Activated T-cell treated with anti-CD3 and anti-CD28 coated beads, Interleukin-2, amount 50 U/mL, for 1 hour (primary cell): ENCODE measurements at regions not wholly inside any gene's neighbourhood (a gene's known extent, or its start where the extent isn't known, plus 50 kb on each side); places are given as distances from the start of the nearest gene placed in this dataset.

Source experiments
- DNase-seq: peaks from one replicate; pipeline ENCODE4 v3.0.0-alpha.2; 2020

DNA sequence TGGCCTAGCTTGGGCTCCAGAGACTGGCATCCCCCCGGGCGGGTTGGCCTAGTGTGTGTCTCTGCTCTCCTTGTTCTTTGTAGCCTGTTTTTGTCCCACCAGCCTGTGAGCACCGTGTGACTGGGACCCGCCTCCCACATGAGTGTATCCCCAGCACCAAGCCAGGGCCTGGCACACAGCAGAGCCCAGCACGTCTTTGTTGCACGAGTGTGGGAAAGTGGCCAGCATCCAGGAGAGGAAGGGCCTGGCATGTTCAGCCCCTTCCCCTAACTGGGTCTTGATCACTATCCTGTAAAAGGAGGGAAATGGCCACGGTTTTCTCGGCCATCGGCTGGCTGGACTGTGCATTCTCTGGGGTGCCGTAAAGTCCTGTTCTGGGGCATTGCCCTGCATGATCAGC is 290.1 kb downstream of the BMP7 start:
- no peak for DNase-seq

DNA sequence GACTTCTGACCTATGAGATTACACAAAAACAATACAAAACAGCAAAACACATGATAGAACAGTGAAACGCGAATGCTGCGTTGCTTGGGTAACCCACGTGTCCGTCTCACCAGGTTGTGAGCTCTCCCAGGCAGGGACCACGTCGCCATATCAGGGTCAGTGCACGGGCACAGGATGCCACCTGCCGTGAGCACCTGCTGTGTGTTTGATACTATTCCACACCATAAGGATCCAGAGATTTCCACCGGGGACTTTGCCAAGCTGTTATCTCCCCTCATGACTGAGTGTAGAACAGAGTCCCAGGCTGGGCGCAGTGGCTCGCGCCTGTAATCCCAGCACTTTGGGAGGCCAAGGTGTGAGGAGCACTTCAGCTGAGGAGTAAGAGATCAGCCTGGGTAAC is 288.0 kb downstream of the BMP7 start:
- no peak for DNase-seq

DNA sequence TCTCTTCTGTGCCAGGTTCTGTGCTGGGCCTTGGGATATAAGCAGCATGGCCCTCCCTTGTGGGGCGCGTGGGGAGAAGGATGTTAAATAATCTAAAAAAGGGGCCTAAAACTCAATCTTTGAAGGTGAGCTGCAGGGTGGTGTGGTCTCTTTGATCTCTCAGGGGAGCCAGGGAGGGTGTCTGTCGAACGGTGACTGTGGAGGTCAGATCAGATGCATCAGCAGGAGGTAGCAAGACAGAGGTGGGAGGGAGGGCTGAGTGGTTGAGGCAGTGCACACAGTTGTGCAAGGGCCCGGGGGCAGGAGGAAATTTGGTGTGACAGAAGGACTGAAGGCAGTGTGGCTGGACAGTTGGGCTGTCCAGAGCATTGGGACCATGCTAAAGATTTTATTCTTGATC is 287.3 kb downstream of the BMP7 start:
- no peak for DNase-seq

DNA sequence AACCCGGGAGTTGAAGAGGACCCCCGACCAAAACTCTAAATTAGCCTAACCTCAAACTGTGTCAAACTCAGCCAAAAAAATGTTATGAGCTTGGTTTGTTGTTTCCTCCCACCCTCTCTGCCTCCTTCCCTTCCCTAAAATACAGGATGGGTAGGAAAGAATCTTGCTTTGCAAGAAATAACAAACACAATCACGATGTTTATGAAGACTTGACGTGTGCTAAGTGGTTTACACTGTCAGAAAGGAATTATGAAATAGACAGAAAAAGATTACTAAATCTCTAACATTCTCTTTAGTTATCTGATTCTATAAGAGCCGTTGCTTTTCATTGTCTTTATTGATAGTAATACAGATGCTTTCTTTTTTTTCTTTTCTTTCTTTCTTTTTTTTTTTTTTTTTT is 285.1 kb downstream of the BMP7 start:
- DNase-seq = no peak

DNA sequence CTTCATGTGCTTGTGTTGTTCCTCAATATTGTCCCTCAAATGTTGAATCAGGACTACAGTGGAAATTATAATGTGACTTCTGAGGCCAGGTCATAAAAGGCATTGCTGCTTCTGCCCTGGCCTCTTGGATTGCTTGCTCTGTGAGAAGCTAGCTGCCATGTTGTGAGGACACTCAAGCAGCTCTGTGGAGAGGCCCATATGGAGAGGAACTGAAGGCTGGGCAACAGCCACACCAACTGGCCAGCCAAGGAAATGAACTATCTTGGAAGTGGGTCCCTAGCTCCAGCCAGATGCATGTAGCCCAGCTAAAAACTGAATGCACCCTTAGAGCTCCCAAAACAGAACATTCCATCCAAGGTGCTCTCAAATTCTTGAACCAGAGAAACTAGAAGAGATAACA is 282.6 kb downstream of the BMP7 start:
- DNase-seq = no peak

DNA sequence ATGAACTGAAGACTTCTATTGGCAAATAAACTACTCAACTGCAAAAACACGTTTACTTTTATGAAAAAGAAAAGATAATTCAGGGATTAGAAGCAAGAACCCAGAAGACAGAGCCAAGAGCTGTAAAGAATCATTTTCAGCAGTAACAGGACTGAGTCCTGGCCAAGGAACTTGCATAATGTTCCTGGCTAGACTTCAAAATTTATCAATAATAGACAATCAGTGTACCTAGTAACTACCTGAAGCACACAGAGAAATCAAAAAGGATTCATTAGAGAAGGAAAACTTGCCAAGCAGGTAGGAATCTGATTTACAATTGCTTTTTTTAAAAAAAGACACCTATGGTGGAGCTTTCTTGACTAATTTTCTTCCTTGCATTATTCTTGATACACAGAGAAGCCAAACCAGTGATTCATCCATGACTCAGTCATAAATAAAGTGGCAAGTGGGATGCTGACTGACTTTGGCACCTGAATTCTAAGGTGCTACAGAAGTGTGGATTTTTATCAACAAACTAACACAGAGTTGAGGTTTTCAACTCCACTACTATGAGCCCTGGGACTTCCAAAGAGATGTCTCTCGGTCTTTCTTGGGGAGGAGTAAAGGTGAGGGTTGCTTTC is 281.3 kb downstream of the BMP7 start:
- DNase-seq = no peak

DNA sequence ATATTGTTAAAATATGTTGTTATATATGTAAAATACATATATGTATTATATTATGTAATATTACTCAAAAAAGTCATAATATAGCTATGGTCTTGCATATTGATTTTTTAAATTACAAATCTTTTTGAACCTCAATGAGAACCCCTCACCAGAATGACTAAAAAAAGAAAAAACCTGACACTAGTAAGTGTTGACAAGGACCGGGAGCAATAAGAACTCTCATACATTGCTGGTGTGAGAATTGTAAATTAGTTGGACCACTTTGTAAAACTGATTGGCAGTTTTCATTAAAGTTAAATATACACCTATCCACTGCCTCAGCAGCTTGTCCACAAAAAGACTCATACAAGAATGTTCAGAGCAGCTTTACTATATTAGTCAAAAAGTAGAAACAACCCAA is 280.0 kb downstream of the BMP7 start:
- DNase-seq = no peak

DNA sequence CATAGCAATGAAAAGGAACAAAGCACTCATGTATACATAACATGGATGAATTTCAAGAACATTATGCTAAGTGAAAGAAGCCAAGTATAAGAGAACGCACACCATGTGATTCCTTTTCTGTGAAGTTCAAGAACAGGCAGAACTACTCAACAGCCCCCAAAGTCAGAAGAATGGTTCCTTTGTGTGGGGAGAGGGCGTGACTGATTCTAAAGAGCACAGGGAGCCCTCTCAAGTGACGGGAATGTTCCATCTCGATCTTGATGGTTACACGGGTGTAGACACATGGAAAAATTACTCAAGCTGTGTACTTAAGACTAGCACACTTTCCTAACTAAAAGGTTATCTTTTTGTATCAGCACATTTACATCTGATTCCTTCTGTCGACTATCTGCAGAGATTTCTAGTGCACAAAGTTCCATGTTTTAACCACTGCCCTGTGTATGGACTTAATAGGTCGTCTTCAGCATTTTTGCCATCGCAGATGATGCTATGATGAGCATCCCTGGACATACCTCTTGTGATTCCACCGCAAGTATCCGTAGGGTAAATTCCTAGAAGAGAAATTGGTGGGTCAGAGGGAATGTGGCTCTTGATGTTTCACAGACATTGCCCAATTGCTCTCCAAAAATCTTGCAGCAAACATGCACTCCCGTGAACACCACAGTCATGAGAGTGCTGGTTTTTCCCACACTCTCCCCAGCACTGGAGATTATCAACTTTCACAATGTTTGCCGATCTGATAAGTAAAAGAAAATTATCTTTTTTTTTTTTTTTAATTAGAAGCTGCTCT is 279.3 kb downstream of the BMP7 start:
- no peak for DNase-seq

DNA sequence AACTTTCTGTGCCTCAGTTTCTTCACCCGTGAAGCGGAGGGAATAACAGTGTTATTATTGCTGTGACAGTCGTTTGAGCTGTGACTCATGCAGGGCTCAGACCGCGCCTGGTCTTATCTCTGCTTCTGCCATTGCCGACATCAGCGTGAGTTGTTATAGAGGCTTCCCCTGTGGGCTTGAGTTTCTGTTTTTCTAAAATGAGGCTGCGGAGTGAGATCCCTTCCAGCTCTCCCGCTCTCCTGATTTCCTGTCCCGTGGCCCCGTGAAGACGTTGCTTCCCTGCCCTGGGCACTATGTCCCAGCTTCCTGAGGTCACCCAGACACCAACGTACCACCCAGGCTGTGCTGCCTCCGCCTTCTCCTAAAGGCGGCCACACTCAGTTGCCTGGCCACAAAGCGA is 278.5 kb downstream of the BMP7 start:
- no peak for DNase-seq

DNA sequence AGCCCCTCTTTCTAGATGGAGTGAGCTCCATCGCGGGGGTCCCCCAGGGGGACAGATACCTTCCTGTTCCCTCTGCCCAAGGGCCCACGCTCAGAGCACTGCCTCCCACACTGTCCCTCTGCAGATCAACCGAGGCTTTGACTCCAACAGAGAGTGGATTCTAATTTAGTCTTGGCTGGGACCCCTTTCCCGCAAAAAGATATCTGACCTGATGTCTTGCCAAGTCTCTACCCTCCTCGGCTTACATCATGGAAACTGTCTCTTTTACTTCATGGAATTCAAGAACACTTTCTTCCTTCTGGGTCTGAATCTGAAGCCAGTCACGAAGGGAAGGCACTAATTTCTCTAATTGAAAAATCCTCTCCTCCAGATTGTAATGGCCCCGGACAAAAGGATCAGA is 278.0 kb downstream of the BMP7 start:
- no peak for DNase-seq

DNA sequence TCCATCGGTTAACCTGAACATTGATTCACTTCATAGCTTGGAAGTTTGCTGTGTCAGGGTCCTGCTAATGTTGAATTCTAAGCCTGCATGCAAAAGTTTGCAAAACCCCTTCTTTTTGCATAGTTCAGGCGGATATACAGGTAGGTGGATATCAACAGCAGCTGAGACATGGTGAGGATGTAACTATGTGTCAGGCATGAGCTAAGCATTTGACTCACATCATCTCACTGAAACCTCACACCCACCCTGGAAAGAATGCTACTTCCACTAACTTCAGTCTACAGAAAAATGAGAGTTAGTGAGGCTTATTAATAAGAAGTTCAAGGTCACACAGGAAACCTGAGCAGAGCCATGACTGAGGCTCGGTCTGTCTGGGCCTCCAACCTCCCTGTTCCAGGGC is 276.9 kb downstream of the BMP7 start:
- no peak for DNase-seq

DNA sequence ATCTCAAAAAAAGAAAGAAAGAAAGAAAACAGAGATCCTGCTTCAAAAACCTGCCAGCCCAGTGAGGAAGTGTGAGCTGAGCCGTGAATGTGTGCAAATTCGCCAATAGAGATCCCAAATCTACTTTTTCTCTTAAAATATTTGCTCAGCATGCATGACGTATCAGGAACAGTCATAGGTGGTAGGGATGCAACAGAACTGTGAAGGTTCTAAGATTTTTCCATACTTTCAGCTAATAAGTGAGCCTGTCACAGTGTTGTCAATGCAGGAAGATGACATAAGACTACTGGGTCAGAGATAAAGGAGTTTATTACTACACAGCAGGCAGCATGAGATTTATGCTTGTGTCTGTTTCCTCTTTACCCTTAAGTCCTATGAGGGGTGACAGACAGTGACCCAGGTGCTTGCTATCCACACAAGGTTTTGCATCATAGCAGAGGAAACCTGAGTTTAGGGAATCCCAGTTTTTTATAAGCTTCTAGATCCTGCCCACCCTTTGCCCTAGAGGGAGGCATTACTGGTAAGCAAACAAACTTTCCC is 273.4 kb downstream of the BMP7 start:
- no peak for DNase-seq

DNA sequence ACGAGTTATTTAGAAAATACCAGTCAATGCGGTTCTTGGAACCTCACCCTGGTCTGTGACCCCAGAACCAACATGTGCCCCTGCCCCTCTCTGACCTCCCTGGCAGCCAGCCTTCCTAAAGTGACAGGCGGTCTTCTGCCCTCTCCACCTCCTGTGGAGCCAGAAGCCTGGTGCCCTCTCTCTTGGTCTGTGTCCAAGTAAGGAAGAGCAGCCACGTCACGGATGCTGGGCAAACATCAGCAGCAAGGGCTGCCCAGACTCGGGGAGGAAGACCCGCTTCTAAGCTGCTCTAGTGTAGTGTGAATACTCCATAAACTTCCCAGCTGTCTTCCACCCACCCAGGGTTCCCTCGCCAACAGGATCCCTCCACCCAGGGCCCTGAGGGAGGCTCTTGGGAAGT is 272.4 kb downstream of the BMP7 start:
- no peak for DNase-seq

DNA sequence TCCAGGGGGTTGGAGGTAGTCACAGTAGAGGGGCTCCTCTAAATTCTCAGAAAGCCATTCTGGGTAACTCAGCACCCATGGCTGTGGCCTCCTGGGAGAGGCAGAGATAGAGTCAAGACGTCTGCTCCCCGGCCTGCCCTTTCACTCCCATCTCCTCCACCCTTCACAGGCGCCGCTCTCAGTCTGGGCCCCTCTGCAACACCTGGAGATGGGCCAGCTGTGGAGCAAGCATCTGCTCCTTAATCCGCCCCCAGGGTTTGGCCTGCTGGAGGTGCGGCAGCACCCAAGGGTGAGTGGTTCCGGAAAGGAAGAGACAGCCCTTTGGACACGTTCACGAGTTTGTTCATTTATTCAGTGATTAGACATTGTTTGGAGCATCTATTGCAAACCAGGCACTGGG is 271.3 kb downstream of the BMP7 start:
- DNase-seq = no peak

DNA sequence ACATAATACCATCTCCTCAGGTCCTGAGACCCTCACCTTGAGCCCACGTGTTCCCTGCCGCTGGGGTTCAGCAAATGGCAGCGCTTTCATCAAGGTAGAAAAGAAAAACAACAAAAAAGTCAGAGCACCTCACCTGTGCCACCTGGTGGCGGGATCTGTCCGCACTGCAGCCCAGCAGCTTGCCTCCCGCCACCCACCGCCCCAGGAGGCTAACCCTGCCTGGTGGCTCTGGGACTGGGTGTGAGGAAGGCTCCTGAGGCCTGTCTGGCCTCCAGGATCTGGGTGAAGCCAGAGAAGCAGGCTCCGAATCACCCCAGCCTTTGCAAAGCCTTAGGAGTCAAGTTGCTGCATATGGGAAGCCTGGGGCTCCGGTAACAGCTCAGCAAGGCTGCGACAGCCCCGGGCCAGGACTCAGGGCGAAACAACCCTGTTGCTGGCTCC is 270.8 kb downstream of the BMP7 start:
- no peak for DNase-seq

DNA sequence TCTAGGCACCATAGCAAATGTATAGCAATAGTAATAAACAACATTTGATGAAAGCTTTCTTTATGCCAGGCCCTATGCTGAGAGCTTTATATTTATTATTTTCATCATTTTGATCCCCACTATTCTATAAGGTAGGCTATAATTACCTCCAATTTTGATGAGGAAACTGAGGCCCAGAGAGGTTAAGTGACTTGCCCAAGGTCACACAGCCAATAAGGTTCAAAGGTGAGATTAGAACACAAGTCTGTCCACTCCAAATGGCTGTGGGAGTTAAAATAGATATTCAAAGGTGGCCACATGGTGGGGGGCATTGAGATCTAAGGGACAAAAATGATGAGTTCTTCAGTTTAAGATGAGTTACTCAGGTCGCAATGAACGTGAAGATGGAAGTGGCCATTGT is 269.9 kb downstream of the BMP7 start:
- no peak for DNase-seq

DNA sequence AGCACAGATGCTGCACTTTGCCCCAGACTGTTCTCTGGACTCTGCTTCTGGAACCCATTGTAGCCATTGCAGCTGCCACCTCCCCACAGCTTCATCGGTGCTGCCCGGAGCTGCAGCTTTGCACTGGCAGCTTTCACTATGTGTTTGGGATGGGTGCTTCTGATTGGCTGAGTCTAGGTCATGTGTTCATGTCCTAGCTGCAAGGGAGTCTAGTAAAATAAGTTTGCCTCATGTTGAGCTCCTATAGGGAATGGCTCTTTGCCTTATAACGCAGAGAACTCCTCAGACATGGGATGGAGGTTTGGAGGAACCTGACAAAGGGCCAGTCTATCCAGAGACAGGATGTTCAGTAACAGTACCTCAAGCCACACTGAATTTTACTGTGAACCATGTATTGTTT is 268.0 kb downstream of the BMP7 start:
- DNase-seq = no peak

DNA sequence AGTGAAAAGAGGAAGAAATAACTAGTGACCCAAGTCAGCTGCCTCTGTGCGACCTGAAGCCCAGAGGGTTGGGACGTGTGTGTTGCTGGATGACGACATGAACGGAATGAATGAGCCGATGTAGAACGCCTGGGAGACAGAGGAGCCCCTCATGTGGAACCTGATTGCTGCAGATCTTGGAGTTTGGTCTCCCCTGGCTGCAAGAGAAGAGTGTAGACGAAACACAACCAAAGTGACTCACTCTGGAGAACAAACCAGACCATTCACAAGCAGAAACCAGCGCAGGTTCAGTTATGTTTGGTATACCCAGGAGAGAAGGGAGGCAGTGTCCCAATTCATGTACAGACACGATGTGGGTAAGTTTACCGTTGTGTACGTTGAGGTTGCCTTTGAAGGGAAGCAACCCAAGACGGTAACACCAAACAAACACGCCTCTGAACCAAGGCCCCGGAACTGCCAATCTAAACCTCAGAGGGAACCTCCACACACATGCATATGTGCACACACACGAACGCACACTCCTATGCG is 265.9 kb downstream of the BMP7 start:
- no peak for DNase-seq

DNA sequence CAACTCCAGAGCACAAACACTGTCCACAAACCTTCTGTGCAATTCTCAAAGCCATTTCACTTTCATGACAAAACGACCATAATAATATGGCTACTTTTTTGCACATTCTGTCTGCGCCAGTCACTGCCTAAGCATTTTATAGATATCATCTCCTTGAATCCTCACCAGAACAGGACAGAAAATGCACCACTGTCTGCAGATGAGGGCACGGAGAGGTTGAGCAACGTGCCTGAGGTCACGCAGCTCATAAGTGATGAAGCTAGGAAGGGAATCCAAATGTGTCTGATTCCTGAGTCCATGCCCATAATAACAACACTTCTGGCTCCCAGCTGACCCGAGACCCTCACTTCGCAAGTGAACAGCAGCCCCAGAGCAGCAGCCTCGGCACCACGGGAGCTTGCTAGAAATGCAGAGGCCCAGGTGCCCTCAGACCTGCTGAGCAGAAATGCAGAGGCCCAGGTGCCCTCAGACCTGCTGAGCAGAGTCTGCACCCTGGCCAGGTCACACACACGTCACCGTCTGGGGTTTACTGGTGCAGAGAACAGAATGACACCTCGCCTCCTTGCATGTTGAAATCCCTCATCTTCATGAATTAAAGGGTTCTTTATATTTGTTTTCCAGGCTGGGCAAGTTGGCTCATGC is 265.2 kb downstream of the BMP7 start:
- no peak for DNase-seq

DNA sequence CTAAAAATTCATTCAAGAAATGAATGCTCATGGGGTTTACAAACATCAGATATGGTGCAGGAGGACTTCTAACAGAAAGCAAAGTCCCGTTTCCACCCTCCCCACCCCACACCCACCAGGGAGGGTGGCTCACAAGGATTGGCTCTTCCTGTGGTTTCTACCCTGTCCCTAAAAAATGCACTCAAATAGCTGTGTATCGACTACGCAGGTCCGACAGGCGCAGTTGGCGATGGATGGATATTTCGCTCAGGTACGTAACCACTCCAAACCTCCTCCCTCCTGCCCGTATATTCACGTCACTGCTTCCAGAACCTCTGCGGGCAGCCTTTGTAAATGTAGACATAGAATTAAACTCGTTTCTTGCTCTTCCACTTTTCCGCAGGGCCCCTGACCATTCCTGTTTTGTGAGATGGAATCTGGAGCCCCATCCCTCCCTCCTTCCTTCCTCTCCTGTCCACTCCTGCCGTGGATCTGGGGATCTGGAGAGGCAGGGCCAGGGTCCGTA is 264.3 kb downstream of the BMP7 start:
- DNase-seq = no peak

DNA sequence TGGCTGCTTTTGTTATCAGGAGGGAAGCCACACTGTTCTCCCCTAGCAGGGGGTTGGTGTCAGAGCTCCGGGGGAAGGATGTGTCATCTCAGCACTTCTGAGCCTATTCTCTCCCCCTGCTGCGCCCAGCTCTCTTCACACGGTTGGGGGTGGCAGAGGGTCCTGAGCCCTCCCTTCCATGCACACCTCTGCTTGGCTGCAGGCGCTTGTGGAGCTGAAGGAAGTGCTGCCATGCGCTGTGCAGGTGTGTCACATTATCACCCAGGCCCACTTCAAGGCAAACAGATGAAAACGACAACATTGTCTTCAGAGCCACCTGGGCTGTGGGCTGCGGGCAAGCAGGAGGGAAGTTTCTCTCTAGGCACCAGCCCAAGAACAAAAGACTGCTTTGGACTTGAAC is 263.4 kb downstream of the BMP7 start:
- no peak for DNase-seq

DNA sequence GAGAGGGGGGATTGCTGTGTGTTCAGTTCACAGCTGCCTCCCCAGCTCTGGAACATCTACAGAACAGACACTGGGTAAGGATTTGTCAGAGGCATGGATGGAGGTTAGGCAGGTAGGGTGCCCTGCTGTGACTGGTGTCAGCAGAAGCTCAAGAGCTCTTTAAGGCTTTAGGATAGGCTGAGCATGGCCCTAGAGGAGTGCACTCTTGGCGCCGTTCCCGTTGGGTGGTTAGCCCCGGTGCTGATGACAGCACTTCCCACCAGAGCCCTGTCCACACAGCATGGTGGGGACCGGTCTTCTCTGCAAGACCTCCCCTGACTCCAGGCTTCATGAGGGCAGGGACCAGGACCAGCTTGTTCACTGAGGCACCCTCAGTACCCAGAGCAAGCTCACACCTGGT is 262.0 kb downstream of the BMP7 start:
- DNase-seq = no peak
